HG02571 (cell line): ENCODE measurements at regions not wholly inside any gene's neighbourhood (a gene's known extent, or its start where the extent isn't known, plus 50 kb on each side); places are given as distances from the start of the nearest gene placed in this dataset.

Experiments used
- ATAC-seq: cut with Tn5 transposase; IDR thresholded peaks from one replicate; pipeline ENCODE4 v1.9.1; 2021; ENCODE audit warnings: mild to moderate bottlenecking, moderate library complexity; ENCODE audit not compliant: unreplicated experiment

GRCh38 chr16:55949518-55949917 is 74.3 kb upstream of the CES5A start:
- ATAC-seq: no peak

GRCh38 chr16:55948230-55948629 is 73.1 kb upstream of the CES5A start:
- no peak for ATAC-seq

GRCh38 chr16:55947366-55947765 is 72.2 kb upstream of the CES5A start:
- ATAC-seq: no peak

GRCh38 chr16:55944377-55944802 is 69.2 kb upstream of the CES5A start:
- ATAC-seq: no peak

- ATAC-seq: no peak
Observed at GRCh38 chr16:55943267-55943666, 68.1 kb upstream of the CES5A start.

- ATAC-seq: no peak
Observed at GRCh38 chr16:55942821-55943220, 67.6 kb upstream of the CES5A start.

GRCh38 chr16:55941552-55941951 is 66.4 kb upstream of the CES5A start:
- ATAC-seq: no peak

GRCh38 chr16:55938126-55938525 is 63.0 kb upstream of the CES5A start:
- ATAC-seq: no peak

GRCh38 chr16:55933038-55933437 is 57.9 kb upstream of the CES5A start:
- no peak for ATAC-seq

- no peak for ATAC-seq
Observed at GRCh38 chr16:55930036-55930435, 54.9 kb upstream of the CES5A start.

GRCh38 chr16:55929181-55929580 is 54.0 kb upstream of the CES5A start:
- ATAC-seq: no peak

- ATAC-seq: no peak
Observed at GRCh38 chr16:55925242-55925641, 50.1 kb upstream of the CES5A start.
